ENCODE measurements at regions not wholly inside any gene's neighbourhood (a gene's known extent, or its start where the extent isn't known, plus 50 kb on each side); places are given as distances from the start of the nearest gene placed in this dataset.

- DNase-seq (ENCODE audit: low read depth in 2 of 2) = no peak
Observed at GRCh38 chr17:68661265-68662036, 60.3 kb upstream of the FAM20A start.

DNA sequence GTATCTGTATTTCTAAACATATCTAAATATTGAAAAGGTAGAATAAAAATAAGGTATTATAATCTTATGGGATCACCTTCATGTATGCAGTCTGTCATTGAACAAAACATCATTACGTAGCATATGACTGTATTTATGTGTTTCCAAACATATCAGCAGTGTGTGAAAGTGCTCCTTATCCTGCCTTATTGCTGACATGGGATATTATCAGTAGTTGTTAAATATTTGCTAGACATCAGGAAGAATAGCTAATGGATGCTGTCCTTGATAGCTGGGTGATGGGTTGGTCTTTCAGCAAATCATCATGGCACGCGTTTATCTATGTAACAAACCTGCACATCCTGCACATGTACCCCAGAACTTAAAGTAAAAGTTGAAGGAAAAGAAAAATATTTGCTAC, 59.1 kb upstream of the FAM20A start:
- DNase-seq (ENCODE audit: low read depth in 2 of 2) = no peak

DNA sequence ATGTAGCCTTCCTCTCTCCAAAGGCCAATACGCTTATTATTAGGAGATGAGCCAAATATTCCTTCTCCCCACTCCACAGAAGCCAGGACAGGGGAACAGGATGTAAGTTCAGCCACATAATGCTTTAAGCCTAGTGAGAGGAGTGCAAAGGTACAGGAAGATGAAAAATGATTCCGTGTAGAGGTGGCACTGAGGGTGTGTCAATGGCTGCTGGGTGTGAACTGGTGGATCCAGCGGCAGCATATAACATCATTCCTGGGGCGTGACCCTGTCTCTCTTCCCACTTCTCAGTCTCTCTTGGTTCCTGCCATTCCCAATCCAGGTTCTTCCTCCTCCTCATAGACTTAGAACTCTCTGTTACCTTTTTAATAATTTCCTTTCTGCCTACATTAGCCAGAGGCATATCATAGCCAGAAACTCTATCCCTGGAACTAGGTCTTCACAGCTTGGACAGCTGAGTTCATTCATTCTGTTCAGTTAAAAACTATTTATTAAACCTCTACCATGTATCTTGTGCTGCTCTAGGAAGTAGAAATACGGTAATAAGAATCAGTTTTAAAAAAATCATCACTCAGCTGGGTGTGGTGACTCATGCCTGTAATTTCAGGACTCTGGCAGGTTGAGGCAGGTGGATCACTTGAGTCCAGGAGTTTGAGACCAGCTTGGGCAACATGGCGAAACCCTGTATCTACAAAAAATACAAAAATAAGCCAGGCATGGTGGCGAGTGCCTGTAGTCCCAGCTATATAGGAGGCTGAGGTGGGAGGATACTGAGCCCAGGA, 58.0 kb upstream of the FAM20A start:
- no peak for DNase-seq (ENCODE audit: low read depth in 2 of 2)

DNA sequence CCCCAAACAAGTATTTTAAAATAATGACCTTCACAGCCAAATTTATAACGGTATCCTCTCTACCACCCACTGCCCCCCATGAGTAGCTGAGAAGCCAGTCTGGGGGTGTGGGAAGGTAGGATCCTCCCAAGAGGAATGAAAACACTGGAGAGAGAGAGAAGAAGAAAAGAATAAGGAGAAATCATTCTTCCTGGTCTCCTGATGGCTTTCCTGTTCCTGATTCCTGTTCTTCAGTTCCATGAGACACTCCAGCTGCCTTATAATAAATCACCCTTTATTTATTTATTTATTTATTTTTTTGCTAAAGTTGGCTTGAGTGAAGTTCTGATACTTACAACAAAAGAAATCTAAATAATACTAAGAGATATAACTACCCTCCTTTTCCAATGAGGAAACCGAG, 56.4 kb upstream of the FAM20A start:
- no peak for DNase-seq (ENCODE audit: low read depth in 2 of 2)

DNA sequence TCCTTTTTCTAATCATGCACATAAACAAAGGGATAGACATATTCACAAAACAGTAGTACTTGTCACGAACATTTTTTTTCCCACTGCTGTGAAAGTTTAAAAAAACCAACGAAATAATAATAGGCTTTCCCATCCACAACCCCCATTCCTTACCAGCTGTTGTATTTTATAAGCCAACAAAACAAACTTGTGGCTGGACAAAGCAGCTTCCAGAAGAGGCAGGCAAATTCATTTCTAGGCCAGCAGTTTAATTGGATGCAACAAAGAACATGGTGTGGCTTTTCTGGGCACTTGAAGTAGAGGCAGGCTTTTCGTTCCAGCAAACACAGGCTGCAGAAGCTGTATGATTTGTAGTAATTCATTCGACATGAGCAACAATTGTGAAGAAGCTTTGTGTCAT, 56.0 kb upstream of the FAM20A start:
- DNase-seq (ENCODE audit: low read depth in 2 of 2) = no peak

DNA sequence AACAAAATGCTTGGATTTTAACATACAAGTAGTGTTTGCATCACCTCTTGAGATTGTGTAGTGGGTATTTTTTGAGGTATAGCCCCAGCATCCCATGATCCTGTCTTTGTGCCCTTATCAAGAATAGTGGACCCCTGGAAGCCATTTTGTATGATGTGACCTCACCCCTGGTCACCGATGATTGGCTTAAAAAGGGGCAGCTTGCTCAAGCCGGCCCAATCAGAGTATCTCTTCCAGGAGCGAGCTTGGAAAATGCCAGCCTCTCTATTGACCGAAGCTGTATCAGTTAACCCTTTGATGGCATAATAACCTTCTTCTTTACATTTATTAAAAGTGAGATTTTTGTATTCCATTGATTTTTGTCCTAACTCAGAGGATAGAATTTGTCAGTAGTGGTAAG, 55.5 kb upstream of the FAM20A start:
- no peak for DNase-seq (ENCODE audit: low read depth in 2 of 2)
